Activated CD8-positive, alpha-beta T cell treated with anti-CD3 and anti-CD28 coated beads for 36 hours (primary cell): ENCODE measurements at regions not wholly inside any gene's neighbourhood (a gene's known extent, or its start where the extent isn't known, plus 50 kb on each side); places are given as distances from the start of the nearest gene placed in this dataset.

Experiments
- ATAC-seq: fragments of 200-7000 bp; cut with Tn5 transposase; one replicate; pipeline ENCODE4 v1.10.0; 2021; ENCODE audit warnings: mild to moderate bottlenecking, moderate library complexity
- CTCF ChIA-PET: fragments of 350-600 bp; sonication (Branson Sonifier 250); formaldehyde crosslinking; loops from one replicate; lab custom pipeline; 2021; ENCODE audit warnings: antibody characterized with exemption; lab: Charles Lee
- POLR2A ChIA-PET: fragments of 350-600 bp; sonication (Branson Sonifier 250); formaldehyde crosslinking; loops from one replicate; lab custom pipeline; 2021; ENCODE audit warnings: antibody characterized with exemption; lab: Charles Lee
- DNase-seq: peaks from one replicate; pipeline ENCODE4 v3.0.0-alpha.2; 2020
- H3K27ac Mint-ChIP-seq: one replicate; pipeline ENCODE4 v1.8.0; 2021; ENCODE audit warnings: mild to moderate bottlenecking, mixed read lengths
- H3K27me3 Mint-ChIP-seq: one replicate; pipeline ENCODE4 v1.8.0; 2021; ENCODE audit warnings: mixed read lengths
- H3K36me3 Mint-ChIP-seq: one replicate; pipeline ENCODE4 v1.8.0; 2021; ENCODE audit warnings: low read depth, mixed read lengths
- H3K4me1 Mint-ChIP-seq: one replicate; pipeline ENCODE4 v1.8.0; 2021; ENCODE audit warnings: low read depth, mixed read lengths
- H3K4me3 Mint-ChIP-seq: one replicate; pipeline ENCODE4 v1.8.0; 2021; ENCODE audit warnings: mild to moderate bottlenecking, moderate library complexity, mixed read lengths
- H3K9me3 Mint-ChIP-seq: one replicate; pipeline ENCODE4 v1.8.0; 2021; ENCODE audit warnings: mixed read lengths
- intact Hi-C: fragments of 100-400 bp; cut with micrococcal nuclease; formaldehyde crosslinking; loops from one replicate; pipeline ENCODE4 v1.10.0; 2022
- TF ChIP-seq, protein P1 (sequence below): fragments of 200-600 bp; IDR thresholded peaks from one replicate; pipeline ENCODE4 v1.8.0; 2022; ENCODE audit warnings: antibody characterized with exemption, mild to moderate bottlenecking

DNA sequence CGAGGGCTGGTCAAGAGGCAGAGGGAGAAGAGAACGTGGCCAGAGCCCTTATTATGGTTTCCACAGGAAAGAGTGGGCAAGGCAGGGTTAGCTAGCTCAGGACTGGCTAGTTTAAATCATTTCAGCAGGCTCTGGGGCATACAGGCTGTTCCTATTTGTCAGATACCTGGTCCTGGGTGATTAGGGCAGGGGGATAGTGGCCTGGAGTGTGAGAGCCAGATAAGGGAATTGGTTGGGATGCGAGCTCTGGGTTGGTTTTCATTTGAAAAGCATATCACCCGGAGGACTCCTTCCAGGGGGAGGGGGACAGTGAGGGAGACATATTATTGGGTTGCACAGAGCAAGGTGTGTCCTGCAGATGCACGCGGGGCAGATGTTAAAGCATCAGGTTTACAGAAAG lies 75.3 kb upstream of the CLDN10 start:
- intact Hi-C loops = no loop called here
- TF ChIP-seq, protein P1, sequence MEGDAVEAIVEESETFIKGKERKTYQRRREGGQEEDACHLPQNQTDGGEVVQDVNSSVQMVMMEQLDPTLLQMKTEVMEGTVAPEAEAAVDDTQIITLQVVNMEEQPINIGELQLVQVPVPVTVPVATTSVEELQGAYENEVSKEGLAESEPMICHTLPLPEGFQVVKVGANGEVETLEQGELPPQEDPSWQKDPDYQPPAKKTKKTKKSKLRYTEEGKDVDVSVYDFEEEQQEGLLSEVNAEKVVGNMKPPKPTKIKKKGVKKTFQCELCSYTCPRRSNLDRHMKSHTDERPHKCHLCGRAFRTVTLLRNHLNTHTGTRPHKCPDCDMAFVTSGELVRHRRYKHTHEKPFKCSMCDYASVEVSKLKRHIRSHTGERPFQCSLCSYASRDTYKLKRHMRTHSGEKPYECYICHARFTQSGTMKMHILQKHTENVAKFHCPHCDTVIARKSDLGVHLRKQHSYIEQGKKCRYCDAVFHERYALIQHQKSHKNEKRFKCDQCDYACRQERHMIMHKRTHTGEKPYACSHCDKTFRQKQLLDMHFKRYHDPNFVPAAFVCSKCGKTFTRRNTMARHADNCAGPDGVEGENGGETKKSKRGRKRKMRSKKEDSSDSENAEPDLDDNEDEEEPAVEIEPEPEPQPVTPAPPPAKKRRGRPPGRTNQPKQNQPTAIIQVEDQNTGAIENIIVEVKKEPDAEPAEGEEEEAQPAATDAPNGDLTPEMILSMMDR = no peak
- Mint-ChIP-seq H3K4me3 (no peak overlapping the region), H3K36me3 (no peaks in the 10 kb centered on the region), H3K27me3 (no peaks in the 10 kb centered on the region), H3K27ac (no peak overlapping the region), H3K4me1 (peaks cover 11% of the 10 kb centered on the region), H3K9me3 (no peaks in the 10 kb centered on the region)
- ChIA-PET POLR2A (no interaction called here), CTCF (interaction anchor here (1.1 to 1.6 kb wide), 4 partner anchors 73 to 288 kb away, joined by 4 to 8 read pairs (median 4); no protein-coding TSS in a partner anchor)
- DNase-seq (no peak), ATAC-seq (no peak)

DNA sequence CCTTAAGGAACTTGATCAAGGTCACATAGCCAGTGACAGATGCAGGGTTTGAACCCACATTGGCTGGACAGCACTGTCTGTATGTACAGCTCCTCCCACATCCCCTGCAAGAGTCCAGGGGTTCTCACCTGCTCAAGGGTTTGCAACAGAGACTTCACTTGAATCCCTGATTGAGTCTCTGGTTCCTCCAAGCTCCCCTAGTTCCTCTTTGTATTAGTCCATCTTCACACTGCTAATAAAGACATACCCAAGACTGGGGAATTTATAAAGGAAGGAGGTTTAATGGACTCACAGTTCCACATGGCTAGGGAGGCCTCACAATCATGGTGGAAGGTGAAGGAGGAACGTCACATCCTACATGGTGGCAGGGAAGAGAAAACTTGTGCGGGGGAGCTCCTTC lies 72.8 kb upstream of the CLDN10 start:
- peaks cover 11% of the 10 kb centered on the region for H3K4me1 Mint-ChIP-seq
- intact Hi-C loops = loop anchor here (2.0 kb wide), 1 partner anchor 291 kb away; no protein-coding TSS in a partner anchor
- H3K27ac Mint-ChIP-seq = no peak overlapping the region
- ChIA-PET CTCF (interaction anchor here (0.8 to 3.4 kb wide), 6 partner anchors 10 to 291 kb away, joined by 4 to 25 read pairs (median 6); no protein-coding TSS in a partner anchor), POLR2A (no interaction called here)
- no peak for ATAC-seq
- H3K4me3 Mint-ChIP-seq = no peak overlapping the region
- TF ChIP-seq, protein P1 = no peak
- no peaks in the 10 kb centered on the region for H3K36me3 Mint-ChIP-seq
- DNase-seq = no peak
- H3K9me3 Mint-ChIP-seq = no peaks in the 10 kb centered on the region
- H3K27me3 Mint-ChIP-seq = no peaks in the 10 kb centered on the region

DNA sequence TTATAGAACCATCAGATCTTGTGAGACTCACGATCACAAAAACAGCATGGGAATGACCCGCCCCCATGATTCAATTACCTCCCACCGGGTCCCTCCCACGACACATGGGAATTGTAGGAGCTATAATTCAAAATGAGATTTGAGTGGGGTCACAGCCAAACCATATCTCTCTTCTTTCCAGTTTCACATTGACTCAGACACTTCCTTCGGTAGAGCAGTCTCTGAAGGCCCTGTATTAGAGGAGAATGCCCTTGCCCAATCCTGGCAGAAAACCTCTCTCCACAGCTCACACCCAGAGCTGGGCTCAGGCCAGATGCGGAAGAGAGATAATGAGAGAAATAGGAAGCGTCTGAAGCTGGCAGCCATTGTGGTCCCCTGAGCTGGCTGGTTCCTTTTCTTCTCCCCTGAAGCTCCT lies 72.4 kb upstream of the CLDN10 start:
- intact Hi-C loops = no loop called here
- peaks cover 11% of the 10 kb centered on the region for H3K4me1 Mint-ChIP-seq
- peak; percentile 14 for DNase-seq
- ChIA-PET POLR2A (no interaction called here), CTCF (interaction anchor here (0.7 to 3.4 kb wide), 8 partner anchors 10 to 354 kb away, joined by 3 to 25 read pairs (median 4); no protein-coding TSS in a partner anchor)
- TF ChIP-seq, protein P1 = no peak
- no peaks in the 10 kb centered on the region for H3K27me3 Mint-ChIP-seq
- H3K36me3 Mint-ChIP-seq = no peaks in the 10 kb centered on the region
- no peaks in the 10 kb centered on the region for H3K9me3 Mint-ChIP-seq
- peak; percentile 28 for ATAC-seq
- H3K4me3 Mint-ChIP-seq = no peak overlapping the region
- no peak overlapping the region for H3K27ac Mint-ChIP-seq

DNA sequence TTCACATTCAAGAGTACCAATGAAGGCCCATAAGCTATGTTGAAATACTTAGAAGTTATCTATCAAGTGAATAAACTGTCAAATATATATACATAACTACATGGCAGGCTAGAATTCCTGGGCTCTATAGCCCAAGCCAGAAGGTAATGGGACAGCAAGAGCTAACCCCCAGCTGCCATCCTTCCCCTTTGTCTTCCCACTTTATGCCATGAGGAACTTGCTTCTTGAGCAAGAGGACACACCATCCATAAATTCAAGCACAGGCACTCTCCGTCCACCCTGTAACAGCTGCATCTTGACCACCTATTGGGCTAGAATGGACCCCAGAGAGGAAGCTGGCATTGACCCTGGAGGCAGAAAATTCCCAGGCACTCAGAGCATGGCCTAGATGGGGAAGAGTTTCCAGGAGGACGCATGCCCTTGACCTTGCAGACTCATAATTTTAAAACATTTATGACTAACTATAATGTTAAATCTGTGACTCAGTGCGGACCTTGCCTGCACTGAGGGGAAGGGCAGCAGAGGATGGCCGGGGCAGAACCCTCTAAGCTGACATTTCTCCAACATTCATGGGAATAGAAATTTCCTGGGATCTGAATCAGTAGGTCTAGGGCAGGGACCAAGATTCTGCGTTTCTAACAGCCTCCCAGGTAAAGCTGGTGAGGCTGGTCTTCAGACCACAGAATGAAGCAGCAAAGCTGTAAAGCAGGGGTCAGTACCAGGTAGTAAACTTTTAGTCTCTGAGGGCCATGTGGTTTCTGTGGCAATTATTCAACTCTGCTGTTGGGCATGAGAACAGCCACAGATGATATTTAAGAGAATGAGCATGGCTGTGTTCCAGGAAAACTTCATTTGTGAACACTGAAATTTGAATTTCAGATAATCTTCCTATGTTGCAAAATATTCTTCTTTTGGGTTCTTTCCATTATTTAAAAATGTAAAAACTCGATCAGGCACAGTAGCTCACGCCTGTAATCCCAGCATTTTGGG lies 71.4 kb upstream of the CLDN10 start:
- Mint-ChIP-seq H3K36me3 (no peaks in the 10 kb centered on the region), H3K27ac (no peak overlapping the region), H3K27me3 (no peaks in the 10 kb centered on the region), H3K4me3 (no peak overlapping the region), H3K4me1 (peaks cover 11% of the 10 kb centered on the region), H3K9me3 (no peaks in the 10 kb centered on the region)
- intact Hi-C loops = no loop called here
- DNase-seq (no peak), ATAC-seq (no peak)
- CTCF ChIA-PET = interaction anchor here (0.7 to 3.4 kb wide), 7 partner anchors 11 to 353 kb away, joined by 3 to 25 read pairs (median 5); no protein-coding TSS in a partner anchor
- POLR2A ChIA-PET = no interaction called here
- TF ChIP-seq, protein P1 = no peak

DNA sequence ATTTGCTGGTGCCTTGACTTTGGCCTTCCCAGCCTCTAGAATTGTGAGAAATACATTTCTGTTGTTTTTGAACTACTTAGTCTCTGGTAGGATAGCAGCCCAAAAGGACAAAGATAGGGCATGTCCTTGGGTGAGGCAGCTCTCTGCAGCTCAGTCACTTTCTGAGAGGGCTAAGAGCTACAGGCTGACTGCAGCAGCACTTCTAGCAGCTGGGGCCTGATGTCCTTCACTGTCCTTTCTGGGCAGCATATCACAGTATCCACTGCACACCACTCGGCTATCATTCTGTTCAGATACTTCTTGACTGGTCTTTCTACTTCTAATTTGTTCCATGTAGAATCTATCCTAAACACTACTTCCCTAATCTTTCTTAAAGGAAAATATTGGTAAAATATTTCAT lies 68.5 kb upstream of the CLDN10 start:
- no peak for DNase-seq
- peaks cover 8% of the 10 kb centered on the region for H3K4me1 Mint-ChIP-seq
- H3K9me3 Mint-ChIP-seq = no peaks in the 10 kb centered on the region
- H3K27ac Mint-ChIP-seq = no peak overlapping the region
- no peaks in the 10 kb centered on the region for H3K27me3 Mint-ChIP-seq
- TF ChIP-seq, protein P1 = no peak
- no peak for ATAC-seq
- no peaks in the 10 kb centered on the region for H3K36me3 Mint-ChIP-seq
- no peak overlapping the region for H3K4me3 Mint-ChIP-seq
- POLR2A ChIA-PET = no interaction called here
- CTCF ChIA-PET = interaction anchor here (1.0 to 1.7 kb wide), 2 partner anchors 7 to 103 kb away, joined by 3 to 4 read pairs; no protein-coding TSS in a partner anchor
- intact Hi-C loops = no loop called here
